DMS53 treated with DMSO at 0.1 percent for 48 hours (cell line): ENCODE measurements at regions not wholly inside any gene's neighbourhood (a gene's known extent, or its start where the extent isn't known, plus 50 kb on each side); places are given as distances from the start of the nearest gene placed in this dataset.

Experiments used
- DNase-seq: peaks from one replicate; lab custom pipeline; 2025; ENCODE audit not compliant: unreplicated experiment; lab: John Stamatoyannopoulos, UW

DNA sequence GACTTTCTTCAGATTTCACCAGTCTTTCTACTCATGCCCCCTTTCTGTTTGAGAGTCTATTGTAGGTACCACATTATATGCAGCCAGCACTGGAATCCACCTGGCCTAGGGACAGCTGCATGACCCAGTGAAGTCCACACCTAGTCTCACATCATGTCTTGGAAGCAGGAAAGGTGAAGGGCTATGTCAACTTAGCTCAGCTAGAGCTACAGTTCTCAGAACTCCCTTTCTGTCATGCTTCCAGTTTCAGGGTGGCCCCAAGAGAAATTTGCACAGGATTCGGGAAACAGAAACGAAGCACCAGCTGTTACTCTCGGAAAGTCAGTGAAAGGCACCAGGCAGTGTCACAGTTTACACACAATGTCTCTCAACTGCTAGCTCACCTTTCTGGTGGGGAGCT lies 51.6 kb upstream of the NLRP1 start:
- DNase-seq, result no peak

- DNase-seq, result no peak
These were observed 54.3 kb upstream of the NLRP1 start for GRCh38 chr17:5638596-5638995.

DNA sequence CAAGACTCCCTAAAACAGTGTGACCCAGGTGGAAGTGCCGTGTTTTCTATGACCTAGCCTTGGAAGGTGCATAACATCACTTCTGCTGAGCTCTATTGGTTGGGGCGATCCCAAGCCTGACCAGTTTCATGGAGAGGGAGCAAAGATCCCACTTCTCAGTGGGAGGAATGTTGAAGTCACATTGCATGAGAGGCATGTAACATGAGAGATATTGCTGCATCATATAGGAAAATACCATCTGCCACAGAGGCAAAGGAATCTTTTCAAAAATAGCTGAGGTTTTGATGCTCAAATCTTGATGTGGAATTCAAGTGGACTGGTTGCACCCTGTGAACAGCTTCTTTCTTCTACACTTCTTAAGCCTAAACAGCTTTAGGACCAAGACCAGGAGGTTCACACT lies 56.4 kb upstream of the NLRP1 start:
- no peak for DNase-seq

- no peak for DNase-seq
These were observed 58.4 kb upstream of the NLRP1 start for GRCh38 chr17:5642752-5643151.

DNA sequence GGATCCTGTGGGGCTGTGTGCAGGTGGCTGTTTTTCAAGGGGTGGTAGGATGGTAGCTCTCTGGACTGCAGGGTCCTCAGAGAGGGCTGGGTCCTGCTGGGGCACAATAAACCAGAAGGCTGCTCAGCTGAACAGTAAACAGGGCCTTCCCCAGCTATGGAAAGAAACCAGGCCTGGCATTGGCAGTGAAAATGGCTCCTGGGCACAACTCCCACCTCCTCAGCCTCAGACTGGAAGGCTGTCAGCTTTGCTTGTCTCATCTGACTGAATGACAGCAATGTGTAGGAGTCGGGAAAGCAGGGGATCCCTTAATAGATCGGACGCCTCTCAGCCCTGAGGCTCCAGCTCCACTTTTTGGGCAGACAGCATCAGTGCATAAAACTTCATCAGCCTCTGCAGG lies 59.8 kb upstream of the NLRP1 start:
- no peak for DNase-seq

- DNase-seq, result no peak
These were observed 67.0 kb upstream of the NLRP1 start for GRCh38 chr17:5651348-5651747.

DNA sequence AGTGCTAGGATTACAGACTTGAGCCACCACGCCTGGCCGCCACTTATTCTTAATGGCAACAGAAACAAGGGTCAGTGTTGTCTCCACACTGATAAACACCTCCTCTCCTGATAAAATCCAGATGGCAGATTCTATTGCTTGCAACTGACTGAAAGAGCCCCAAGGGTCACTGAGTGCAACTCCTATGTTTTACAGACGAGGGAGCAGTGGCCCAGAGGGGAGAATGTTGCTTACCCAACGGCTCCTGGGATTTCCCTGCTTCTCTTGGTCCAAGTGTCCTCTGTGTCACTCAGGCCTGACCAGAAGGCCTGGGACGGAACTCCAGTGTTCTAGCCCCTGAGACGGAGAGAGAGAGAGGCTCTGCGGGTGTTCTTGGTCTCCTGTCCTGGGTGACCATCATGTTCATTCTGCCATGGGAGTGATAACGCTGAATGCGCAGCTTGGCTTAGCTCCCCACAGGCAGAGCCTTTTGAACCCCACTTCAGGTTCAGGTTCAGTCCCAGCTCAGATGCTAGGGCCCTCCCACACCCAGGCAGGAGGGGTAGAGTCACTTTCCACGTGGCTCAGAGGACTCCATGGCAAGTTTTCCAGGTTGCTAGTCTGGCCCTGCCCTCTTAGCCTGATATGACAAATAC lies 77.3 kb upstream of the NLRP1 start:
- DNase-seq, result no peak

DNA sequence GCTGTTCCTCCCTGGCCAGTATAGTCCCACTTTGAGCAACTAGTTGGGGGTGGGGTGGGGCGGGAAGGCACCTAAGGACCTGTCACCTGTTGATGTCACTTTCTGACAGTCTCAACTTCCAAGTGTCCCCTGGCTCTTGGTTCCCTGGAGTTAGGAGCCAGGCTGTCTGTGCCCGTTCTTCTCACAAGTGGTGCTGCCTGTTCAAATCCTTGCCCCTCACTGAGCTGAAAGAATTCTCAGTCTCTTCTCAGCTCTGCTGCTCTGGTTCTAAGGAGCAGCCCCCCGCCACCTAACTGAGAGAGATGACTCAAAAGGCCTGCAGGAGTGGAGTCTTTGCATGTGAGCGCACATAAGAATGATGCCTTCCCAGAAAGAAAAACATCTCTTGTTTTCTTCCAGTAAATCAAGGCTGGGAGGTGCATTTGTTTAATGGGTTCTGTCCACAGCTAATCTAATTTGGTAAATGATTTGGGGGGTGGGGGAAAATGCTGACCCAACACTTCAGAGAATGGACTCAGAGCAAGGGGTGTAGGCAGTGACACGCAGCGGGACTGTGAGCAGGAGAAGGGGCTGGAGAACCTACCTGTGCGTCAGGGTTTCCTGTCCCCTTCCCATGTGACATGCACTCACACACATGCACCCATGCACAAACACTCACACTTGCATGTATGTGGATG lies 78.2 kb upstream of the NLRP1 start:
- DNase-seq, result no peak

DNA sequence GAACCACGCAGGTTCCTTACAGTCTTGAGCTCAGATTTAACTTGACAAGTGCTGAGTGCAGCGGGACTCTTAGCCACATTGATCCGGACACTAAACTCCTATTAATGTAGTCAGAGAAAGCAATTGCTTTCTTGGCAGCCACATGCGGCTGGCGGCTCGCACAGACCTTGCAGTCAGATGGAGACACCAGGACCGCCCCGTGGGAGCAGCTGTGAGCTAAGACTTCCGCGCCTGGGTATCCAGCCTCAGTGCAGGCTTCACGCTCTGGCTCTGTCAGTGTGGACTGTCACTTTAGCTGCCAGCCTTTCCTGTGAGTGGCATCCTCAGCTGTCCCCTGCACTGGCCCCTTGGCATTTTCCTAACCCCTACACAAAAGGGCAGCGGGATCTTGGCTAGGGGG lies 80.9 kb upstream of the NLRP1 start:
- no peak for DNase-seq

DNA sequence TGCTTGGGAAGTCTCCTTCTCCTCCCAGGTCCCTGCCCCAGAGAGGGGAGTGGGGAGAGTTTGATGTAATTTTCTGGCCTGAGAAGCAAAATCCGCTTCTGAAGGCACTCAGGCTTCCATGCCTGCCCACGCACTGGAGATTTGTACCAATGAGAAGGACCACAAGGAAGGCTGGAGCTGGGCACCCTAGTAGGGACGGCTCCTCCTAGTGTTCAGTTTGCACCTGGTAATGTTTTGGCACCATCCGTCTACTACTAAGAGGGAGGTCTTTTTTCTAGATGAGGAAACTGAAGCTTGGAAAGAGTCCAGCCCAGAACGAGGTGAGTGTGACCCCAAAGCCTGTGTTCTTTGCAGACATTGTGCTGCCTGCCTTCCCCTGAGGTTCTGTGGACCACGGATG lies 83.6 kb upstream of the NLRP1 start:
- DNase-seq, result no peak

- DNase-seq, result no peak
These were observed 84.3 kb upstream of the NLRP1 start for GRCh38 chr17:5668557-5669138.

- no peak for DNase-seq
These were observed 84.9 kb upstream of the NLRP1 start for GRCh38 chr17:5669191-5669590.

DNA sequence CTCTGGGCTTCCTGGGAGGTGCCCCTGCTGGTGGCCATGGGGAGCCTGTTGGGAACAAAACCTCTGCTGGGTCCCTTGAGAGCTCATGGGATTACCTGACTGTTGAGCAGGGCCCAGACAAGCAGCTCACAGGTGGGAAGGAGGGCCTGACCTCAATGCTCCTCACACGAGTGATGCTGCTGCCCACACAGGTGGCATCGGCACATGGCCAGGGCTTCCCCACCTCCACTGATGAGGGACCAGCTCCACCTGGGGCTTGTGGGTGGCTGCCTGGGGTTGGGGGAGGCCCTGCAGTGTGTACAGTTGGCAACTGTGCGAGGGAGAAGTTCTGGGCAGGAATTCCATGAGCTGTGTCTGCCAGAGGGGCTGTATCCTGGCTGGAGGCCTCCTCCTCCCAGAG lies 87.8 kb upstream of the NLRP1 start:
- DNase-seq, result no peak

DNA sequence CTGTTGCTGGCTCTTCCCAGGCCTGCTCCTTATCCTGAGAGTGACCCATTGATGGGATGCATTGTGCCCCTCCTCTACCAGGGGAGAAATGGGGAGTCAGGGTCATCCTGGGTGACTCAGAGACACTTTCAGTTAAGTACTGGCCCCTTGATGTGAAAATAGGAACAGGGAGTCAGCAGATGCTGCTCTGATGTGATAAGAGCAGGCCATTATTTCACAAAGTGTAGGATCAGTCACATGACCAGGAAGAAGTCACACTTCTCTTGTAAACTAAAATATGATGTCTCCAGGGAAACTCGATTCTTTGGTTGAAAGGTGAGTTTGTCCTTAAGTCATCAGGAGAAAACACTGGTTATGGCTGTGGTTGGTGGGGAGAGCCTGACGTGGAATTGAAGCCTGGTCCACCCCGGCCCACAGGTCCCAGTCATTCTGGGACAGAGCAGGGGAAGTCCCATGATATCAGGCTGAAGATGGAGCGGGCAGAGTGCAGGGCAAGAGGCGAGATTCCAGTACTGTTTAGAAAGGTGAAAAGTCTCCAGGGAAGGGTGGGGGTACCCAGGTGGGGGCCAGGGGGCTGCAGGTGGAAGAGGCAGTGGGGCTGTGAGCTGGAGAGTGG lies 88.6 kb upstream of the NLRP1 start:
- DNase-seq, result no peak

DNA sequence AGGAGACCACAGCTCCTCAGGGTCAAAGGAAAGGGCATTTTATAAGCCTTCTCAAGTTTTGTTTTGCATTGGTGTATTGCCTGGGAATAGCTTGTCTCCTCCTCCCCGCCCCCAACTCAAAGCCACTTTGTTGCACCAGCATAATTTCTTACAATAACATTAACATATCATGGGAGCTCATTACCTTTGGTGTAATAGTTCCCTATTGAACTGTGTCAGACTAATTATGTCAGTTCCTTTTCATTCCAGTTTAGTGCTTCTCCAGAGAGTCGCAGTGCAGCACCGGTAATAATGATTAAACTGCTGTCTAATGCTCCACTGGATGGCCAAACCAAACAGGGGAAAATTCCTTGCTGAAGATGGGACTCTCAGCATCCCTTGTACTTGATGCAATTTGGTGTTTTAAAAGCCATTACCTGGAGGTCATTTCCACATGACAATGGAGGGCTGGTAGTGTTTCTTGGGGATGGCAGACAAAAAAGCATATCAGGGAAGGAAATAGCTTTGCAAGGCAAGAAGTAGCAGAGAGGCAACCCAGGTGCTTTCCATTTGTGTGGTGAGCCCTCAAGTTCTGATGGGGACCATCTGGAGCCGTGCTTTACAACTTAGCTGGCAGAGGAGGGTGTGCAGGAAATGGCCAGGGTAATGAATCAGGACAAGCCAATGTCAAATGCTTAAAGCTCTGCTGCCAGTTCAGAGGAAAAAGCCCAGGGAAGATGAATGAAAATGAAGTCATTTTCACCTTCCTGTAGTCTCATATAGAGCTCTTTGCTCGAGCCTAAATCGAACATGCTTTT lies 91.5 kb upstream of the NLRP1 start:
- no peak for DNase-seq

GRCh38 chr17:5677620-5678019 lies 93.3 kb upstream of the NLRP1 start:
- no peak for DNase-seq

GRCh38 chr17:5678171-5678570 lies 93.9 kb upstream of the NLRP1 start:
- no peak for DNase-seq

GRCh38 chr17:5680766-5681165 lies 96.5 kb upstream of the NLRP1 start:
- no peak for DNase-seq

DNA sequence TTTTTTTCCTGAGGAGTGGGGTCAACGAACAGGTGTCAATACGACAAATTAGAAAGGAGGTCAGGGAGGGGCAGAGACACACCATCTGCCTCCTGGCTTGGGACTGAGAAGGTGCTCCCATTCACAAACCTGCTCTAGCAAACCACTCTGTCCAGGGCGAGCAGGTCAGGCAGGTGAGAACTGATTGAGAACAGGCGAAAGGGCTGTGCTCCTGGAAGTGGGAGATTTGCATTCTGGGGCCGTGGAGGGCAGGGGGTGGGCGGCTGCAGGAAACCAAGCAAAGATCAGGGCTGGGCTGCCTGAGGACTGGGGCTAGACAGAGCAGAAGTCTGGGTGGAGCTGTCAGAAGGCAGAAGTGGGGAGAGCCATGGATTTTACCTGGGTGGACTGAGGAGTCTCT lies 98.9 kb upstream of the NLRP1 start:
- DNase-seq, result no peak

GRCh38 chr17:5686074-5686635 lies 101.8 kb upstream of the NLRP1 start:
- DNase-seq, result no peak

DNA sequence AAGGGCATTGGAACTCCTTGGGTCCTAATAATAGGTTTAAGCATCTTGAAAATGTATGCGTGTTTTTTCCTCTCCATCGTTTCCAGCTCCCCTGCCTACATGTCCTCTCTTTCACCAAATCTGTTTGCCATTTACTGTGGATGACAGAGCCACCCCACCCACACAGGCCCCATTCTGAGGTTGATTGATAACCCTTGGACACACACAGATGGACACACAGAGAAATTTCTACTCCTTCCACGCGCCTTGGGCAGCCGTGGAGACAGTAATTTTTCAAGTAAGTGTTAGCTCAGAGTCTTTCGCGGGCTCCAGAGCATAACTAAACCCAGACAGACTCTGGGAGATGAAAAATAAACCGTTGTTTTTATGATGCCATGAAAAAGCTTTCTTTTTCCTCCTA lies 103.3 kb upstream of the NLRP1 start:
- DNase-seq, result no peak
